Gastrocnemius medialis (tissue), 4 donors: ENCODE measurements at regions not wholly inside any gene's neighbourhood (a gene's known extent, or its start where the extent isn't known, plus 50 kb on each side); places are given as distances from the start of the nearest gene placed in this dataset.

Experiments
- ATAC-seq, 2 donors: fragments of 150-250 bp; one replicate each; pipeline ENCODE4 v1.9.1; 2016
- DNase-seq, 2 donors: peaks; one replicate each; pipeline ENCODE4 v3.0.0-alpha.2; 2019
- H3K27ac ChIP-seq, 4 donors: fragments of 200-600 bp; sonication (generic); 1 replicate in 1 of 4; 2 replicates in 3 of 4; pipeline ENCODE4 v1.5.1; 2016 to 2018; ENCODE audit warnings: mild to moderate bottlenecking in 2 of 4, moderate library complexity in 1 of 4
- H3K27me3 ChIP-seq, 3 donors: fragments of 200-600 bp; sonication (generic) in 2 of 3; 1 replicate in 1 of 3; 2 replicates in 2 of 3; pipeline versions ENCODE4 v1.5.1 to v1.6.0; 2016 to 2019; ENCODE audit warnings: mild to moderate bottlenecking in 1 of 3, moderate library complexity in 1 of 3
- H3K36me3 ChIP-seq, 2 donors: fragments of 200-600 bp; sonication (generic) in 1 of 2; one replicate each; pipeline ENCODE4 v1.5.1; 2017 to 2018
- H3K4me1 ChIP-seq, 2 donors: fragments of 200-600 bp; sonication (generic) in 1 of 2; one replicate each; pipeline ENCODE4 v1.5.1; 2016 to 2017; ENCODE audit warnings: mild to moderate bottlenecking in 2 of 2
- H3K4me3 ChIP-seq, 4 donors: fragments of 200-600 bp; sonication (generic) in 3 of 4; 1 replicate in 1 of 4; 2 replicates in 3 of 4; pipeline ENCODE4 v1.5.1; 2016 to 2019; ENCODE audit warnings: mild to moderate bottlenecking in 2 of 4
- H3K9me3 ChIP-seq, 3 donors: fragments of 200-600 bp; sonication (generic) in 2 of 3; 1 replicate in 1 of 3; 2 replicates in 2 of 3; pipeline ENCODE4 v1.5.1; 2016 to 2019
- POLR2A ChIP-seq, 2 donors: fragments of 450-650 bp; IDR thresholded peaks; one replicate each; pipeline ENCODE4 v1.6.1; 2017; ENCODE audit warnings: antibody characterized with exemption in 2 of 2, mild to moderate bottlenecking in 2 of 2, moderate library complexity in 2 of 2
- in situ Hi-C, 4 donors: fragments of 200-750 bp; cut with MboI; loops; one replicate each; pipeline versions ENCODE4 v1.15.0 to v1.8.0; 2017; ENCODE audit warnings: low sequenced_read_pairs in 4 of 4
- intact Hi-C: fragments of 100-400 bp; cut with DNase I; formaldehyde crosslinking; loops from one replicate; pipeline ENCODE4 v1.15.1; 2023; ENCODE audit warnings: low total_unique reads
- TF ChIP-seq, protein P1 (sequence below), 5 experiments: fragments of 450-650 bp in 3 of 5; fragments of 200-600 bp in 2 of 5; sonication (generic) in 2 of 5; IDR thresholded peaks in 4 of 5; conservative IDR thresholded peaks in 1 of 5; 1 replicate in 4 of 5; 2 replicates in 1 of 5; pipeline ENCODE4 v1.5.1; 2016 to 2019; ENCODE audit warnings: antibody characterized with exemption in 5 of 5, mild to moderate bottlenecking in 3 of 5, moderate library complexity in 3 of 5

DNA sequence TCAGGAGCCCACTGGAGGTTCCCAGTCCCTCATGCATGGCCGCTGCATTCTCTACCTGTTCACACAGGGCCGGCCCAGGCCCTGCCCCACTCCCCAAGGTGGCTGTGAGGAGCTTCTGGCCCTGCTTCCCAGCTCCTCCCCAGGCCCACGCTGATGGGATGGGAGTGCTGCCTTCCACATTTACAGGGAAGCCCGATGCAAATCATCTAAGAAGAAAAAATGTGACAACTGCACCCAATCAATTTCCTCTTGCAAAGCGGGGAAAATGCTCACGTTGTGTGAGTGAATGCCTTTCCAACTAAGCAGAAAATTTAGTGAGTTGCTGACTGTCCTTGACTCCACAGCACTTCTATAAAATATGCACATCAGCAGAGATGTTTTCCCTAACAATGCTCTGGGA lies 485.8 kb upstream of the MGMT start:
- H3K9me3 ChIP-seq, result no peaks in the 10 kb centered on the region
- no peaks in the 10 kb centered on the region for H3K27me3 ChIP-seq
- in situ Hi-C loops, result no loop called here
- H3K27ac ChIP-seq, result no peak overlapping the region
- no peaks in the 10 kb centered on the region for H3K36me3 ChIP-seq
- TF ChIP-seq, protein P1, sequence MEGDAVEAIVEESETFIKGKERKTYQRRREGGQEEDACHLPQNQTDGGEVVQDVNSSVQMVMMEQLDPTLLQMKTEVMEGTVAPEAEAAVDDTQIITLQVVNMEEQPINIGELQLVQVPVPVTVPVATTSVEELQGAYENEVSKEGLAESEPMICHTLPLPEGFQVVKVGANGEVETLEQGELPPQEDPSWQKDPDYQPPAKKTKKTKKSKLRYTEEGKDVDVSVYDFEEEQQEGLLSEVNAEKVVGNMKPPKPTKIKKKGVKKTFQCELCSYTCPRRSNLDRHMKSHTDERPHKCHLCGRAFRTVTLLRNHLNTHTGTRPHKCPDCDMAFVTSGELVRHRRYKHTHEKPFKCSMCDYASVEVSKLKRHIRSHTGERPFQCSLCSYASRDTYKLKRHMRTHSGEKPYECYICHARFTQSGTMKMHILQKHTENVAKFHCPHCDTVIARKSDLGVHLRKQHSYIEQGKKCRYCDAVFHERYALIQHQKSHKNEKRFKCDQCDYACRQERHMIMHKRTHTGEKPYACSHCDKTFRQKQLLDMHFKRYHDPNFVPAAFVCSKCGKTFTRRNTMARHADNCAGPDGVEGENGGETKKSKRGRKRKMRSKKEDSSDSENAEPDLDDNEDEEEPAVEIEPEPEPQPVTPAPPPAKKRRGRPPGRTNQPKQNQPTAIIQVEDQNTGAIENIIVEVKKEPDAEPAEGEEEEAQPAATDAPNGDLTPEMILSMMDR (IDR thresholded peaks at IDR 0.05 in 4 of 5, conservative IDR thresholded peaks at IDR 0.05 in 1 of 5), result no peak
- TF ChIP-seq POLR2A (IDR thresholded peaks at IDR 0.05), result no peak
- no peak overlapping the region for H3K4me3 ChIP-seq
- intact Hi-C loops, result no loop called here
- no peaks in the 10 kb centered on the region for H3K4me1 ChIP-seq
- ATAC-seq (no peak), DNase-seq (no peak)

DNA sequence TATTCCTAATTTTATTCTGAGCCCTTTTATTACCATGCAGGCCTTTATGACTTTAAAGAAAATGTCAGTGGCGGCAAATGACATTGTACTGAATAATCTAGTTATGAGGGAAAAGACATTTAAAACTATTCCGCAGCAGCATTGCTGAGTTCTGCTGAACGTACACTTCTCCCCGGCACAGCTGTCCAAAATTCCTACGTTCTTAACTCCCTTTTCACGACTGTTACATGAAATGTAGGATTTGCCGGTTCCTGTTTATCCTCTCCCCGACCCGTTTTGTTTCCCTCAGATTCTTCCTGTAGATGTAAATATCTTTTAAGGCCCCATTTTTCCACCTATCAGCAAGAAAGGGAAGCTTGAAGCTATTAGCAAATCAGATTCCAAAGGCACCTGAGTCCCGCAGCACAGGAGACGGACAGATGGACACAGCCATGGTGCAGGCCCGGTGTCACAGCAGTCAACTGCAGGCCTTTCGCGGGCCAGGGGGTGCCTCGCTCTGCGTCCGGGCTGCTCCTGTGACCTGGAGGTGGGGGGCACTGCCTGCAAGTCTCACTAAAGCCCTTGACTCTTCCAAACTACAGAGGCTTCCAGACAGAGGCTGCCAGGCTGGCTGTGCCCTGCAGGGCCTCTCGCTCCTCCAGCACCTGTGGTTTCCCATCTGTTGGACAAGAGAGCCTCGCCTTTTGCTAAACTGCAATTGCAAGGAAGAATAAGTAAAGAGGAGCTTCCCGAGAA lies 485.0 kb upstream of the MGMT start:
- H3K36me3 ChIP-seq, result no peaks in the 10 kb centered on the region
- ATAC-seq (no peak), DNase-seq (no peak)
- no peak overlapping the region for H3K4me3 ChIP-seq
- no peak overlapping the region for H3K27ac ChIP-seq
- intact Hi-C loops (no loop called here), in situ Hi-C loops (no loop called here)
- no peaks in the 10 kb centered on the region for H3K9me3 ChIP-seq
- no peaks in the 10 kb centered on the region for H3K27me3 ChIP-seq
- H3K4me1 ChIP-seq, result no peaks in the 10 kb centered on the region
- no peak for TF ChIP-seq POLR2A (IDR thresholded peaks at IDR 0.05)
- TF ChIP-seq, protein P1 (IDR thresholded peaks at IDR 0.05 in 4 of 5, conservative IDR thresholded peaks at IDR 0.05 in 1 of 5), result no peak

DNA sequence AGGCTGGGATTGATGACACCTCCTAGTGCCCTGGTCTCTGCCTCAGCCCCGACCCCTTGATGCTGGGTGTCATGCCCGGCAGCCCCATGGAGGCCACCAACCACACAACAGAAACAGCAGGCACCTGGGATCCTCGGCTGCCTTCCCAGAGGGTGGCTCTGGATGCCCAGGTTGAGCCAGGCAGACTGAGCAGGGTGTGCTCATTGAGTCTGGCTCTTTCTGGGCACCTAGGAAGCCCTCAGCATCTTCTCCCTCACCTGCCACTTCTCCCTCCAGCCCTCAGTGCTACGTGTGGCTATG lies 484.5 kb upstream of the MGMT start:
- TF ChIP-seq, protein P1 (IDR thresholded peaks at IDR 0.05 in 4 of 5, conservative IDR thresholded peaks at IDR 0.05 in 1 of 5), result no peak
- TF ChIP-seq POLR2A (IDR thresholded peaks at IDR 0.05), result no peak
- DNase-seq (no peak), ATAC-seq (no peak)
- H3K27me3 ChIP-seq, result no peaks in the 10 kb centered on the region
- no peaks in the 10 kb centered on the region for H3K4me1 ChIP-seq
- no peak overlapping the region for H3K4me3 ChIP-seq
- intact Hi-C loops, result no loop called here
- in situ Hi-C loops, result no loop called here
- no peak overlapping the region for H3K27ac ChIP-seq
- no peaks in the 10 kb centered on the region for H3K36me3 ChIP-seq
- no peaks in the 10 kb centered on the region for H3K9me3 ChIP-seq

DNA sequence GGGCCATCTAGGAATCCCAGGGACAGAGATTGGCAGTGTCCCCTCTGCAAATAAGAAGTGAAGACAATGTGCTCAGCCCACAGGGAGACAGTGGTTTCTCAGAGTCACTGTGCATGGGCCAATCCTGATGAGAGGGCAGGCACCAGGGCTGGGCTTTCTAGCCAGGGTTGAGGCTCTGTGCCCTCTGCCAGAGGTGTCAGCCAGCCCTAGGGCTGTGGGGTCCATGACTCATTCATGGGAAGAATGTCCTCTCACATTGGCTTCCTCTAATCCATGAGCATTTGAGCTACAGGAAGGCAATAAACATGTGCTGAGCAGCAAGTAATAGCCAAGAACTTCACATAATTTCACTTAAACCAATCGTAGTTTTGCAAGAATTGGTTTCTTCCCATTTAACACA lies 482.0 kb upstream of the MGMT start:
- DNase-seq (no peak), ATAC-seq (no peak)
- H3K9me3 ChIP-seq, result no peaks in the 10 kb centered on the region
- intact Hi-C loops, result no loop called here
- no peak for TF ChIP-seq POLR2A (IDR thresholded peaks at IDR 0.05)
- TF ChIP-seq, protein P1 (IDR thresholded peaks at IDR 0.05 in 4 of 5, conservative IDR thresholded peaks at IDR 0.05 in 1 of 5), result no peak
- H3K27me3 ChIP-seq, result no peaks in the 10 kb centered on the region
- H3K4me3 ChIP-seq, result no peak overlapping the region
- H3K4me1 ChIP-seq, result no peaks in the 10 kb centered on the region
- in situ Hi-C loops, result no loop called here
- no peak overlapping the region for H3K27ac ChIP-seq
- no peaks in the 10 kb centered on the region for H3K36me3 ChIP-seq

DNA sequence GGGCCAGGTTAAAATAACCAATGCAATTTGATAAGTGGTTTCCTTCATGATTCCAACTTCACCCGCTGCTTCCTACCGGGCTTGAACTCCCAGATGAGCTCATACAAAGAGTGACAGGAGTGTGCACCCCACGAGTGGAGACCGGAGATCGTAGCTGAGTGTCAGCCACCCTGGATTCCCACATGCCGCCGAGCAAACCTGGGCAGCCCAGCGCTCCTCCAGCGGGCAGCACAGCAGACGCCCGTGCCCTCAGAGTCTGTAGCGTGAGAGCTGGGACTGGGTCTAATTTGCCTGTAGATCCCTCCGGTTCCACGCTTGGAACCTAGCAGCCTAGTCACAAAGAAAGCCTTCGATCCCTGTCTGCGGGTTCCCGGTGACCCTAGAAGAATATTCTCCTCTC lies 476.1 kb upstream of the MGMT start:
- ATAC-seq (no peak), DNase-seq (no peak)
- Histone ChIP-seq H3K4me1 (no peaks in the 10 kb centered on the region), H3K36me3 (no peaks in the 10 kb centered on the region), H3K27ac (no peak overlapping the region), H3K4me3 (no peak overlapping the region), H3K27me3 (peaks cover 0 to 3% (median 0%) of the 10 kb centered on the region in 3 donors), H3K9me3 (no peaks in the 10 kb centered on the region)
- in situ Hi-C loops (no loop called here), intact Hi-C loops (no loop called here)
- TF ChIP-seq, protein P1 (IDR thresholded peaks at IDR 0.05 in 4 of 5, conservative IDR thresholded peaks at IDR 0.05 in 1 of 5), result no peak
- no peak for TF ChIP-seq POLR2A (IDR thresholded peaks at IDR 0.05)
